Astrocyte (in vitro differentiated cells and primary cell): ENCODE measurements at regions not wholly inside any gene's neighbourhood (a gene's known extent, or its start where the extent isn't known, plus 50 kb on each side); places are given as distances from the start of the nearest gene placed in this dataset.

Experiments
- DNase-seq: peaks from one replicate; pipeline ENCODE4 v3.0.0-alpha.2; 2010; ENCODE audit warnings: low read depth
- FAIRE-seq: peaks from 2 replicates; lab custom pipeline; 2011; peaks lifted over from hg19 to GRCh38; lab: Jason Lieb, UNC
- H2AFZ ChIP-seq: 2 replicates; pipeline ENCODE4 v1.6.0; 2012; ENCODE audit warnings: low read depth, low read length, inconsistent platforms
- H3K27ac ChIP-seq: 2 replicates; pipeline ENCODE4 v1.5.1; 2011; ENCODE audit warnings: low read depth, low read length, inconsistent platforms
- H3K27me3 ChIP-seq: 2 replicates; pipeline ENCODE4 v1.6.0; 2011; ENCODE audit warnings: low read length, inconsistent platforms; ENCODE audit not compliant: insufficient read depth
- H3K36me3 ChIP-seq: 2 replicates; pipeline ENCODE4 v1.5.1; 2011; ENCODE audit warnings: low read length, inconsistent platforms; ENCODE audit not compliant: insufficient read depth
- H3K4me1 ChIP-seq: 2 replicates; pipeline ENCODE4 v1.5.1; 2011; ENCODE audit warnings: low read length, inconsistent platforms; ENCODE audit not compliant: insufficient read depth
- H3K4me2 ChIP-seq: 2 replicates; pipeline ENCODE4 v1.6.0; 2012; ENCODE audit warnings: low read length, inconsistent platforms
- H3K4me3 ChIP-seq: 2 replicates; pipeline ENCODE4 v1.5.1; 2011; ENCODE audit warnings: low read depth, mild to moderate bottlenecking, low read length, inconsistent platforms; ENCODE audit not compliant: insufficient read depth
- H3K79me2 ChIP-seq: 2 replicates; pipeline ENCODE4 v1.6.0; 2012; ENCODE audit warnings: mild to moderate bottlenecking, low read length, inconsistent platforms; ENCODE audit not compliant: insufficient read depth
- H3K9ac ChIP-seq: 2 replicates; pipeline ENCODE4 v1.6.0; 2012; ENCODE audit warnings: mild to moderate bottlenecking, low read length, inconsistent platforms
- H3K9me3 ChIP-seq: 2 replicates; pipeline ENCODE4 v1.5.1; 2012; ENCODE audit warnings: low read depth, mild to moderate bottlenecking, low read length, inconsistent platforms; ENCODE audit not compliant: insufficient read depth
- H4K20me1 ChIP-seq: 2 replicates; pipeline ENCODE4 v1.6.0; 2012; ENCODE audit warnings: low read length, inconsistent platforms; ENCODE audit not compliant: insufficient read depth
- H3K27ac Mint-ChIP-seq: one replicate; pipeline ENCODE4 v1.8.0; 2021; ENCODE audit warnings: mild to moderate bottlenecking, mixed read lengths; ENCODE audit not compliant: unreplicated experiment
- H3K27me3 Mint-ChIP-seq: one replicate; pipeline ENCODE4 v1.8.0; 2021; ENCODE audit warnings: low read depth, mixed read lengths; ENCODE audit not compliant: unreplicated experiment
- H3K36me3 Mint-ChIP-seq: one replicate; pipeline ENCODE4 v1.8.0; 2021; ENCODE audit warnings: low read depth, mixed read lengths; ENCODE audit not compliant: unreplicated experiment
- H3K4me1 Mint-ChIP-seq: one replicate; pipeline ENCODE4 v1.8.0; 2021; ENCODE audit warnings: low read depth, mixed read lengths; ENCODE audit not compliant: unreplicated experiment
- H3K4me3 Mint-ChIP-seq: one replicate; pipeline ENCODE4 v1.8.0; 2021; ENCODE audit warnings: mild to moderate bottlenecking, moderate library complexity, mixed read lengths; ENCODE audit not compliant: unreplicated experiment
- H3K9me3 Mint-ChIP-seq: one replicate; pipeline ENCODE4 v1.8.0; 2021; ENCODE audit warnings: mild to moderate bottlenecking, mixed read lengths; ENCODE audit not compliant: unreplicated experiment
- EZH2 ChIP-seq: IDR thresholded peaks from 2 replicates; pipeline ENCODE4 v1.6.1; 2012; ENCODE audit warnings: mild to moderate bottlenecking, low read length, inconsistent platforms; ENCODE audit not compliant: insufficient read depth
- TF ChIP-seq, protein P1 (sequence below): IDR thresholded peaks from 2 replicates; pipeline ENCODE4 v1.5.1; 2011; ENCODE audit warnings: low read depth, mild to moderate bottlenecking, inconsistent platforms, low read length, moderate library complexity; ENCODE audit not compliant: insufficient read depth

DNA sequence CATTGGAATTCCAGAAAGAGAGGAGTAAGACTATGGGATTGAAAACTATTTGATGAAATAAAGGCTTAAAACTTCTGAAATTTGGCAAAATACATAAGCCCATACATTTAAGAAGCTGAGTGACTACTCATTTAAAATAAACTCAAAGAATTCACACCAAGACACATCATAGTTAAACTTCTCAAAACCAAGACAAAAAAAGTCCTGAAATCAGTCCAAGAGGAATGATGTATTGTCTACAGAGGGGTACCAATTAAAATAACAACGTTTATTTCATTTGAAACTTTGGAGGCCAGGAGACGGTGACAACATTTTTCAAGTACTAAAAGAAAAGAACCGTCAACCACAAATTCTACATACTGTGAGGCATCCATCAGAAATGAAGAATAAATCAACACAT, 841.4 kb upstream of the MAP3K7 start:
- no peak overlapping the region for H3K27ac ChIP-seq
- H3K9ac ChIP-seq, result no peak overlapping the region
- H3K79me2 ChIP-seq, result no peaks in the 10 kb centered on the region
- no peak for FAIRE-seq
- H3K4me1 ChIP-seq, result no peaks in the 10 kb centered on the region
- no peaks in the 10 kb centered on the region for H3K36me3 ChIP-seq
- Mint-ChIP-seq H3K9me3 (no peaks in the 10 kb centered on the region), H3K36me3 (no peaks in the 10 kb centered on the region), H3K4me3 (no peak overlapping the region), H3K27me3 (no peaks in the 10 kb centered on the region), H3K27ac (no peak overlapping the region), H3K4me1 (no peaks in the 10 kb centered on the region)
- no peaks in the 10 kb centered on the region for H3K9me3 ChIP-seq
- no peak overlapping the region for H2AFZ ChIP-seq
- no peaks in the 10 kb centered on the region for H3K27me3 ChIP-seq
- TF ChIP-seq EZH2, result no peak
- TF ChIP-seq, protein P1, sequence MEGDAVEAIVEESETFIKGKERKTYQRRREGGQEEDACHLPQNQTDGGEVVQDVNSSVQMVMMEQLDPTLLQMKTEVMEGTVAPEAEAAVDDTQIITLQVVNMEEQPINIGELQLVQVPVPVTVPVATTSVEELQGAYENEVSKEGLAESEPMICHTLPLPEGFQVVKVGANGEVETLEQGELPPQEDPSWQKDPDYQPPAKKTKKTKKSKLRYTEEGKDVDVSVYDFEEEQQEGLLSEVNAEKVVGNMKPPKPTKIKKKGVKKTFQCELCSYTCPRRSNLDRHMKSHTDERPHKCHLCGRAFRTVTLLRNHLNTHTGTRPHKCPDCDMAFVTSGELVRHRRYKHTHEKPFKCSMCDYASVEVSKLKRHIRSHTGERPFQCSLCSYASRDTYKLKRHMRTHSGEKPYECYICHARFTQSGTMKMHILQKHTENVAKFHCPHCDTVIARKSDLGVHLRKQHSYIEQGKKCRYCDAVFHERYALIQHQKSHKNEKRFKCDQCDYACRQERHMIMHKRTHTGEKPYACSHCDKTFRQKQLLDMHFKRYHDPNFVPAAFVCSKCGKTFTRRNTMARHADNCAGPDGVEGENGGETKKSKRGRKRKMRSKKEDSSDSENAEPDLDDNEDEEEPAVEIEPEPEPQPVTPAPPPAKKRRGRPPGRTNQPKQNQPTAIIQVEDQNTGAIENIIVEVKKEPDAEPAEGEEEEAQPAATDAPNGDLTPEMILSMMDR, result no peak
- no peak overlapping the region for H3K4me3 ChIP-seq
- no peaks in the 10 kb centered on the region for H4K20me1 ChIP-seq
- H3K4me2 ChIP-seq, result no peak overlapping the region
- DNase-seq, result no peak

DNA sequence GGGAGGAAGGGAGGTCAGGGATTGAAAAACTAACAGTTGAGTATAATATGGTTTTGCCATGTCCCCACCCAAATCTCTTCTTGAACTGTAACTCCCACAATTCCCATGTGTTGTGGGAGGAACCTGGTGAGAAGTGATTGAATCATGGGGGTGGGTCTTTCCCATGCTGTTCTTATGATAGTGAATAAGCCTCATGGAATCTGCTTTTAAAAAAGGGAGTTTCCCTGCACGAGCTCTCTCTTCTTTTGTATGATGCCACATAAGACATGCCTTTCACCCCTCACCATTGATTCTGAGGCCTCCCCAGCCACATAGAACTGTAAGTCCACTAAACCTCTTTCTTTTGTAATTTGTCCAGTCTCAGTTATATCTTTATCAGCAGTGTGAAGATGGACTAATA, 833.4 kb upstream of the MAP3K7 start:
- H3K79me2 ChIP-seq, result no peaks in the 10 kb centered on the region
- Mint-ChIP-seq H3K4me1 (no peaks in the 10 kb centered on the region), H3K27me3 (no peaks in the 10 kb centered on the region), H3K36me3 (no peaks in the 10 kb centered on the region), H3K4me3 (no peak overlapping the region), H3K9me3 (peaks cover 8% of the 10 kb centered on the region), H3K27ac (no peak overlapping the region)
- H4K20me1 ChIP-seq, result no peaks in the 10 kb centered on the region
- no peaks in the 10 kb centered on the region for H3K36me3 ChIP-seq
- no peak overlapping the region for H2AFZ ChIP-seq
- H3K9me3 ChIP-seq, result no peaks in the 10 kb centered on the region
- H3K9ac ChIP-seq, result no peak overlapping the region
- no peak for TF ChIP-seq EZH2
- TF ChIP-seq, protein P1, result no peak
- H3K4me1 ChIP-seq, result no peaks in the 10 kb centered on the region
- DNase-seq, result no peak
- no peak for FAIRE-seq
- H3K4me2 ChIP-seq, result no peak overlapping the region
- no peaks in the 10 kb centered on the region for H3K27me3 ChIP-seq
- H3K4me3 ChIP-seq, result no peak overlapping the region
- H3K27ac ChIP-seq, result no peak overlapping the region

DNA sequence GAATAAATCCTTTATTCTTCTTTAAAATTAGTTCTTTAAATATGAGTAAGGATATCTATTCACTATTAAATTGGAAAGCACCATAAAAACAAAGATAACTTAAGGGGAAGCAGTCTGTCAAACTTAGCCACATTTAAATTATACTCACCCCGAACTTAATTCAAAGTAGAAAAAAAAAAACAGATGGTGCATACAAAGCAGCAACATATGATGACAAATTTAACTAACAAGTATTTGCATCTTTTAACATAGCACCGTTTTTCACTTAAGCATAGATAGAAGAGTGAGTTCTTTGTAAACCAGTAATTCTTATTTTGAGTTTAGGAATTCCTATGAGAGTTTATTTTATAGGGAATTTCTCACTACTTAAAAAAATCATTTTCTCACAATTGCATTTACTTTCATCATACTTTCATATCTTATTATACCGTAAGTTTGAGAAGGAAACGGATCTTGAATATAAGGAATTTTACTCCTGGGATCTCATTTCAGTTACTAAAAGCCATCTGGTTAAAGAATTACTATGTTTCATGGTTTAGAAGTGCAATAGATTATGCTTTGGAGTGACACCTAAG, 828.2 kb upstream of the MAP3K7 start:
- no peaks in the 10 kb centered on the region for H3K4me1 Mint-ChIP-seq
- DNase-seq, result no peak
- H3K27ac Mint-ChIP-seq, result no peak overlapping the region
- H3K27me3 Mint-ChIP-seq, result no peaks in the 10 kb centered on the region
- peaks cover 5% of the 10 kb centered on the region for H3K9me3 Mint-ChIP-seq
- H3K27me3 ChIP-seq, result no peaks in the 10 kb centered on the region
- H3K36me3 ChIP-seq, result no peaks in the 10 kb centered on the region
- H3K9me3 ChIP-seq, result no peaks in the 10 kb centered on the region
- no peak overlapping the region for H3K4me2 ChIP-seq
- H3K27ac ChIP-seq, result no peak overlapping the region
- no peak overlapping the region for H3K4me3 Mint-ChIP-seq
- FAIRE-seq, result no peak
- no peaks in the 10 kb centered on the region for H4K20me1 ChIP-seq
- H3K36me3 Mint-ChIP-seq, result no peaks in the 10 kb centered on the region
- H3K79me2 ChIP-seq, result no peaks in the 10 kb centered on the region
- H3K4me1 ChIP-seq, result no peaks in the 10 kb centered on the region
- no peak for TF ChIP-seq EZH2
- TF ChIP-seq, protein P1, result no peak
- H3K4me3 ChIP-seq, result no peak overlapping the region
- no peak overlapping the region for H3K9ac ChIP-seq
- no peak overlapping the region for H2AFZ ChIP-seq
